GM12891 (cell line): ENCODE measurements at regions not wholly inside any gene's neighbourhood (a gene's known extent, or its start where the extent isn't known, plus 50 kb on each side); places are given as distances from the start of the nearest gene placed in this dataset.

Experiments used
- PAX5 ChIP-seq: IDR thresholded peaks from 2 replicates; pipeline ENCODE4 v1.6.1; 2011; ENCODE audit warnings: low read length, moderate library complexity, mild to moderate bottlenecking; ENCODE audit not compliant: insufficient read depth, severe bottlenecking
- POLR2A ChIP-seq: IDR thresholded peaks from 2 replicates; pipeline ENCODE4 v1.6.1; 2011; ENCODE audit warnings: low read depth, low read length, control low read depth
- POLR2AphosphoS5 ChIP-seq: IDR thresholded peaks from 2 replicates; pipeline ENCODE4 v1.6.1; 2011; ENCODE audit warnings: low read depth, low read length, control low read depth
- POU2F2 ChIP-seq: IDR thresholded peaks from 2 replicates; pipeline ENCODE4 v1.6.1; 2011; ENCODE audit warnings: low read depth, mild to moderate bottlenecking, control low read depth, low read length, moderate library complexity
- SPI1 ChIP-seq: IDR thresholded peaks from 2 replicates; pipeline ENCODE4 v1.6.1; 2011; ENCODE audit warnings: low read depth, low read length, control low read depth
- TAF1 ChIP-seq: IDR thresholded peaks from 2 replicates; pipeline ENCODE4 v1.6.1; 2011; ENCODE audit warnings: low read depth, low read length, control low read depth

DNA sequence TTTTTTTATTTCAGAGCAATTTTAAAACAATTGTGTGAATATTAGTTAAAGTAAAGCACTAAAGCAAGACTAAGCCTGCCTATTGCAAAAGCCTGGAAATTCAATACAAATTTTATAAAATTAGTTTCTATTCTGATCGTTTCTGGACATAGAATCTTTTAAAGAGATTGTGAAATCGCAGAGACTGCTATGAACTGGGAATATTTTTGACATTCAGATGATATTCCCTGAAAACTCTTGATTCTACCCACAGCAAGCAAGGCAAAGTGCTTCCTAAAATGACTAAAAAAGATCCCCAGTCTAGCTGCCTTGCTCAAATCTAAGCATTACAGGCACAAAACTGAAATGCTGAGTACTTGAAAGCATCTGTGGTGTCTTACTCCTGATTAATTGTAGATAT lies 187.6 kb upstream of the CEP162 start:
- TF ChIP-seq POLR2AphosphoS5 (no peak), POLR2A (no peak), TAF1 (no peak), POU2F2 (no peak), SPI1 (no peak), PAX5 (no peak)
